HepG2 (cell line): ENCODE measurements at regions not wholly inside any gene's neighbourhood (a gene's known extent, or its start where the extent isn't known, plus 50 kb on each side); places are given as distances from the start of the nearest gene placed in this dataset.

Experiments
- ATAC-seq: fragments of 200-7000 bp; cut with Tn5 transposase; 3 replicates; pipeline ENCODE4 v1.9.1; 2020; ENCODE audit warnings: mild to moderate bottlenecking, moderate library complexity
- BruUV-seq: library from RNA; stranded (reverse); fragments of 400-500 nt; replicated peaks from 2 replicates; lab custom pipeline; 2021; lab: Mats Ljungman, UMichigan
- CTCF ChIA-PET: fragments of 300-600 bp; formaldehyde crosslinking; extraction: SDS; loops from one replicate; lab custom pipeline; 2021; ENCODE audit warnings: low total read pairs, inconsistent platforms, low intra/inter-chr PET ratio; lab: Yijun Ruan, JAX
- POLR2A ChIA-PET: fragments of 350-600 bp; sonication (Branson Sonifier 250); formaldehyde crosslinking; loops from one replicate; lab custom pipeline; 2020; ENCODE audit warnings: antibody characterized with exemption, inconsistent platforms; lab: Yijun Ruan, JAX
- DNase-seq: peaks from one replicate; pipeline ENCODE4 v3.0.0-alpha.2; 2015; ENCODE audit warnings: low spot score
- FAIRE-seq: peaks from 3 replicates; lab custom pipeline; 2011; peaks lifted over from hg19 to GRCh38; lab: Jason Lieb, UNC
- H2AFZ ChIP-seq: one replicate; pipeline ENCODE4 v1.6.1; 2011; ENCODE audit warnings: low read length, inconsistent platforms
- H3K27ac ChIP-seq: fragments of 300-600 bp; 3 replicates; pipeline ENCODE4 v1.8.0; 2011; ENCODE audit warnings: mixed run types, mild to moderate bottlenecking, mixed read lengths, low read length, inconsistent platforms; ENCODE audit not compliant: insufficient read depth; ENCODE audit errors: extremely low read length
- H3K27me3 ChIP-seq, 2 experiments: fragments of 200-600 bp in 1 of 2; 2 replicates in 1 of 2; 3 replicates in 1 of 2; pipeline versions ENCODE4 v1.6.0 to v1.8.0; 2011; ENCODE audit warnings: low read length in 2 of 2, mild to moderate bottlenecking in 2 of 2, moderate library complexity in 2 of 2, inconsistent platforms in 1 of 2; ENCODE audit not compliant: insufficient read depth in 2 of 2, control insufficient read depth in 1 of 2
- H3K36me3 ChIP-seq, 2 experiments: fragments of 200-600 bp in 1 of 2; replicated peaks in 1 of 2; 2 replicates in 1 of 2; 3 replicates in 1 of 2; pipeline versions ENCODE4 v1.5.1 to v1.8.0; 2011; ENCODE audit warnings: low read length in 2 of 2, inconsistent platforms in 1 of 2; ENCODE audit not compliant: insufficient read depth in 2 of 2, control insufficient read depth in 1 of 2
- H3K4me1 ChIP-seq: 2 replicates; pipeline ENCODE4 v1.5.1; 2012; ENCODE audit warnings: low read length, inconsistent platforms; ENCODE audit not compliant: insufficient read depth
- H3K4me2 ChIP-seq: 2 replicates; pipeline ENCODE4 v1.6.0; 2011; ENCODE audit warnings: low read depth, low read length, inconsistent platforms
- H3K4me3 ChIP-seq, 3 experiments: fragments of 200-600 bp in 1 of 3; sonication (generic), shearing (Covaris generic) in 1 of 3; replicated peaks in 1 of 3; 2 replicates each; pipeline ENCODE4 v1.5.1; 2011 to 2016; ENCODE audit warnings: low read length in 3 of 3, inconsistent platforms in 2 of 3, low read depth in 2 of 3, mild to moderate bottlenecking in 2 of 3, control low read depth in 1 of 3, mixed read lengths in 1 of 3; ENCODE audit not compliant: insufficient read depth in 1 of 3
- H3K79me2 ChIP-seq: one replicate; pipeline ENCODE4 v1.6.1; 2011; ENCODE audit warnings: low read length, inconsistent platforms; ENCODE audit not compliant: insufficient read depth
- H3K9ac ChIP-seq: 2 replicates; pipeline ENCODE4 v1.6.0; 2011; ENCODE audit warnings: mild to moderate bottlenecking, low read depth, low read length, inconsistent platforms; ENCODE audit not compliant: insufficient read depth
- H3K9me3 ChIP-seq: 2 replicates; pipeline ENCODE4 v1.5.1; 2012; ENCODE audit warnings: mild to moderate bottlenecking, low read length
- H4K20me1 ChIP-seq: 2 replicates; pipeline ENCODE4 v1.6.0; 2011; ENCODE audit warnings: inconsistent platforms, mild to moderate bottlenecking, low read length, moderate library complexity; ENCODE audit not compliant: insufficient read depth
- CENPX ChIP-seq: sonication (generic); formaldehyde crosslinking; IDR thresholded peaks from 2 replicates; pipeline ENCODE4 v1.9.0; 2021; ENCODE audit warnings: mild to moderate bottlenecking, missing genetic modification reagents, moderate library complexity
- GLMP ChIP-seq: sonication (generic); formaldehyde crosslinking; IDR thresholded peaks from 2 replicates; pipeline ENCODE4 v1.9.0; 2021; ENCODE audit warnings: missing genetic modification reagents, mild to moderate bottlenecking, borderline replicate concordance
- HIVEP1 ChIP-seq: sonication (generic); formaldehyde crosslinking; IDR thresholded peaks from 2 replicates; pipeline ENCODE4 v1.4.0; 2020; ENCODE audit warnings: mild to moderate bottlenecking, missing genetic modification reagents
- MEF2D ChIP-seq: sonication (generic); formaldehyde crosslinking; IDR thresholded peaks from 2 replicates; pipeline ENCODE4 v1.5.1; 2020; ENCODE audit warnings: mild to moderate bottlenecking, missing genetic modification reagents
- NBN ChIP-seq: fragments of 450-650 bp; conservative IDR thresholded peaks from 2 replicates; pipeline ENCODE4 v1.6.1; 2017
- NCOR1 ChIP-seq: fragments of 200-600 bp; sonication (generic); IDR thresholded peaks from 2 replicates; pipeline ENCODE4 v1.7.0; 2017; ENCODE audit warnings: antibody characterized with exemption, low read length, borderline replicate concordance
- NR2F6 ChIP-seq, 2 experiments: IDR thresholded peaks; 2 replicates each; pipeline ENCODE4 v1.6.1; 2016; ENCODE audit warnings: antibody characterized with exemption in 1 of 2, mild to moderate bottlenecking in 1 of 2
- PAF1 ChIP-seq: IDR thresholded peaks from 2 replicates; pipeline ENCODE4 v1.6.1; 2016; ENCODE audit warnings: missing genetic modification reagents, missing compliant biosample characterization
- PPARG ChIP-seq: conservative IDR thresholded peaks from 2 replicates; pipeline ENCODE4 v1.6.1; 2016; ENCODE audit warnings: missing biosample characterization, missing genetic modification reagents
- SMC3 ChIP-seq: IDR thresholded peaks from 2 replicates; pipeline ENCODE4 v1.6.1; 2011; ENCODE audit warnings: low read length, improper control_type of control experiment
- SRSF4 ChIP-seq: fragments of 200-400 bp; formaldehyde crosslinking; IDR thresholded peaks from one replicate; pipeline ENCODE4 v1.6.1; 2018; ENCODE audit warnings: mild to moderate bottlenecking, low read depth, low read length, moderate library complexity; ENCODE audit not compliant: poor library complexity, severe bottlenecking
- ZNF10 ChIP-seq: sonication (generic); formaldehyde crosslinking; IDR thresholded peaks from 2 replicates; pipeline ENCODE4 v1.4.0; 2020; ENCODE audit warnings: mild to moderate bottlenecking, low read depth, missing genetic modification reagents, borderline replicate concordance
- ZNF350 ChIP-seq: sonication (generic); formaldehyde crosslinking; IDR thresholded peaks from 2 replicates; pipeline ENCODE4 v1.4.0; 2020; ENCODE audit warnings: mild to moderate bottlenecking, low read depth, missing genetic modification reagents, borderline replicate concordance
- ZNF691 ChIP-seq: sonication (generic); formaldehyde crosslinking; IDR thresholded peaks from 2 replicates; pipeline ENCODE4 v1.4.0; 2020; ENCODE audit warnings: missing genetic modification reagents, low read depth, mild to moderate bottlenecking, borderline replicate concordance
- ZNF776 ChIP-seq: sonication (generic); formaldehyde crosslinking; IDR thresholded peaks from 2 replicates; pipeline ENCODE4 v1.4.0; 2020; ENCODE audit warnings: mild to moderate bottlenecking, missing genetic modification reagents
- ZZZ3 ChIP-seq: sonication (generic); formaldehyde crosslinking; IDR thresholded peaks from 2 replicates; pipeline ENCODE4 v1.4.0; 2020; ENCODE audit warnings: missing genetic modification reagents, mild to moderate bottlenecking, borderline replicate concordance
- WGBS: methylation state at CpG from one replicate; pipeline ENCODE4 v1.1.6; 2017; ENCODE audit warnings: low lambda C conversion rate; 5-methylcytosine and 5-hydroxymethylcytosine counted together
- in situ Hi-C: cut with HindIII; loops from 2 replicates; pipeline ENCODE4 v1.10.0; 2017; ENCODE audit warnings: low pct_unique_long_range_greater_than_20kb; ENCODE audit not compliant: extremely low pct_ligation_motif_present
- intact Hi-C: fragments of 100-400 bp; cut with micrococcal nuclease; formaldehyde crosslinking; loops from one replicate; pipeline ENCODE4 v1.10.0; 2022; ENCODE audit not compliant: unreplicated experiment

- no peaks in the 10 kb centered on the region for H3K9me3 ChIP-seq
- DNase-seq (no peak), ATAC-seq (no peak)
- H3K27me3 ChIP-seq: no peaks in the 10 kb centered on the region; a peak in 2 of 5 replicates
- no peaks in the 10 kb centered on the region for H3K4me1 ChIP-seq
- no TSS peak for BruUV-seq
- H3K9ac ChIP-seq: no peak overlapping the region
- no peaks in the 10 kb centered on the region for H3K79me2 ChIP-seq
- TF ChIP-seq NBN (no peak), ZNF776 (CRISPR knock-in tag) (no peak), NCOR1 (no peak), NR2F6 (IDR thresholded peaks at IDR 0.05) (no peak), NR2F6 (CRISPR knock-in tag; IDR thresholded peaks at IDR 0.05) (no peak), GLMP (no peak), SRSF4 (no peak), SMC3 (no peak), ZZZ3 (CRISPR knock-in tag) (no peak), PPARG (no peak), PAF1 (no peak), ZNF10 (CRISPR knock-in tag) (no peak), MEF2D (CRISPR knock-in tag) (no peak), ZNF691 (CRISPR knock-in tag) (no peak), HIVEP1 (CRISPR knock-in tag) (no peak), CENPX (CRISPR knock-in tag) (no peak), ZNF350 (no peak)
- TF ChIP-seq, all 625 proteins: peak for 0
- Histone ChIP-seq H3K4me2 (no peak overlapping the region), H2AFZ (no peak overlapping the region), H3K4me3 (no peak overlapping the region), H3K27ac (no peak overlapping the region), H4K20me1 (no peaks in the 10 kb centered on the region), H3K36me3 (no peaks in the 10 kb centered on the region)
- CTCF ChIA-PET: no interaction called here
- FAIRE-seq: no peak
- 3% methylated on average over 6 of the region's 6 CpGs for WGBS
- intact Hi-C loops (no loop called here), in situ Hi-C loops (no loop called here)
- POLR2A ChIA-PET: no interaction called here
These were observed 321.6 kb upstream of the DNAJC19 start for GRCh38 chr3:181311186-181311585.
